Liver (tissue), 8 donors: ENCODE measurements at regions not wholly inside any gene's neighbourhood (a gene's known extent, or its start where the extent isn't known, plus 50 kb on each side); places are given as distances from the start of the nearest gene placed in this dataset.

Experiments used
- DNase-seq: peaks from one replicate; pipeline ENCODE4 v3.0.0-alpha.2; 2017; ENCODE audit warnings: low spot score
- H3K27ac ChIP-seq, 2 donors: one replicate each; pipeline ENCODE4 v1.7.0; 2013; ENCODE audit warnings: inconsistent platforms in 2 of 2, low read length in 2 of 2, control low read depth in 1 of 2, low read depth in 1 of 2, mild to moderate bottlenecking in 1 of 2
- H3K27me3 ChIP-seq, 4 donors: one replicate each; pipeline versions ENCODE4 v1.6.1 to v1.7.0; 2013; ENCODE audit warnings: low read length in 3 of 4, inconsistent platforms in 1 of 4, mild to moderate bottlenecking in 1 of 4, moderate library complexity in 1 of 4; ENCODE audit not compliant: control insufficient read depth in 4 of 4, insufficient read depth in 4 of 4
- H3K36me3 ChIP-seq, 4 donors: one replicate each; pipeline versions ENCODE4 v1.6.1 to v1.7.0; 2013; ENCODE audit warnings: low read length in 3 of 4, mild to moderate bottlenecking in 3 of 4, low read depth in 1 of 4, moderate library complexity in 1 of 4; ENCODE audit not compliant: control insufficient read depth in 4 of 4, insufficient read depth in 3 of 4
- H3K4me1 ChIP-seq, 4 donors: one replicate each; pipeline versions ENCODE4 v1.6.1 to v1.7.0; 2013; ENCODE audit warnings: low read length in 3 of 4, mild to moderate bottlenecking in 3 of 4, moderate library complexity in 1 of 4; ENCODE audit not compliant: control insufficient read depth in 4 of 4, insufficient read depth in 4 of 4
- H3K4me3 ChIP-seq, 3 donors: one replicate each; pipeline versions ENCODE4 v1.6.1 to v1.7.0; 2013; ENCODE audit warnings: low read length in 3 of 3, control low read depth in 1 of 3, low read depth in 1 of 3, mild to moderate bottlenecking in 1 of 3
- H3K9ac ChIP-seq, 2 donors: one replicate each; pipeline ENCODE4 v1.7.0; 2013; ENCODE audit warnings: low read length in 2 of 2, mild to moderate bottlenecking in 2 of 2, moderate library complexity in 2 of 2, control low read depth in 1 of 2, low read depth in 1 of 2
- H3K9me3 ChIP-seq, 4 donors: one replicate each; pipeline versions ENCODE4 v1.6.1 to v1.7.0; 2013; ENCODE audit warnings: low read length in 3 of 4; ENCODE audit not compliant: control insufficient read depth in 4 of 4
- ATF3 ChIP-seq: IDR thresholded peaks from 2 replicates; pipeline ENCODE4 v1.6.1; 2016; ENCODE audit warnings: antibody characterized with exemption
- CTCF ChIP-seq: fragments of 150-350 bp; IDR thresholded peaks from 2 replicates; pipeline ENCODE4 v1.5.1; 2017; ENCODE audit warnings: improper control_type of control experiment, low read depth, low read length; ENCODE audit not compliant: missing input control
- EGR1 ChIP-seq, 2 donors: IDR thresholded peaks; 2 replicates each; pipeline ENCODE4 v1.6.1; 2016 to 2018; ENCODE audit warnings: antibody characterized with exemption in 2 of 2, low read depth in 2 of 2
- FOXA1 ChIP-seq: IDR thresholded peaks from 2 replicates; pipeline ENCODE4 v1.6.1; 2016; ENCODE audit warnings: antibody characterized with exemption
- FOXA2 ChIP-seq: IDR thresholded peaks from 2 replicates; pipeline ENCODE4 v1.6.1; 2016; ENCODE audit warnings: antibody characterized with exemption
- GABPA ChIP-seq, 2 donors: IDR thresholded peaks in 1 of 2; conservative IDR thresholded peaks in 1 of 2; 2 replicates each; pipeline ENCODE4 v1.6.1; 2016; ENCODE audit warnings: antibody characterized with exemption in 2 of 2, mild to moderate bottlenecking in 1 of 2, moderate library complexity in 1 of 2
- HNF4A ChIP-seq, 2 donors: conservative IDR thresholded peaks; 2 replicates each; pipeline ENCODE4 v1.6.1; 2016; ENCODE audit warnings: antibody characterized with exemption in 2 of 2, mild to moderate bottlenecking in 2 of 2
- HNF4G ChIP-seq: IDR thresholded peaks from 2 replicates; pipeline ENCODE4 v1.6.1; 2016; ENCODE audit warnings: antibody characterized with exemption
- JUND ChIP-seq, 2 donors: IDR thresholded peaks; 2 replicates each; pipeline ENCODE4 v1.6.1; 2016; ENCODE audit warnings: antibody characterized with exemption in 2 of 2
- MAX ChIP-seq: IDR thresholded peaks from 2 replicates; pipeline ENCODE4 v1.6.1; 2016; ENCODE audit warnings: antibody characterized with exemption
- NR2F2 ChIP-seq: IDR thresholded peaks from 2 replicates; pipeline ENCODE4 v1.6.1; 2016; ENCODE audit warnings: antibody characterized with exemption
- RAD21 ChIP-seq, 2 donors: IDR thresholded peaks; 2 replicates each; pipeline ENCODE4 v1.6.1; 2016; ENCODE audit warnings: antibody characterized with exemption in 2 of 2, mild to moderate bottlenecking in 2 of 2
- RXRA ChIP-seq, 2 donors: IDR thresholded peaks; 2 replicates each; pipeline ENCODE4 v1.6.1; 2017 to 2018; ENCODE audit warnings: antibody characterized with exemption in 2 of 2, mild to moderate bottlenecking in 1 of 2
- SP1 ChIP-seq: IDR thresholded peaks from 2 replicates; pipeline ENCODE4 v1.6.1; 2018; ENCODE audit warnings: antibody characterized with exemption, mild to moderate bottlenecking
- TAF1 ChIP-seq: conservative IDR thresholded peaks from 2 replicates; pipeline ENCODE4 v1.6.1; 2016; ENCODE audit warnings: antibody characterized with exemption, mild to moderate bottlenecking
- YY1 ChIP-seq: IDR thresholded peaks from 2 replicates; pipeline ENCODE4 v1.6.1; 2016; ENCODE audit warnings: antibody characterized with exemption, mild to moderate bottlenecking
- ZBTB33 ChIP-seq: IDR thresholded peaks from 2 replicates; pipeline ENCODE4 v1.6.1; 2016; ENCODE audit warnings: antibody characterized with exemption
- WGBS: extraction: QIAGEN DNeasy Blood & Tissue Kit; methylation state at CpG from one replicate; pipeline ENCODE4 v1.1.7; 2013; 5-methylcytosine and 5-hydroxymethylcytosine counted together
- donor health status: healthy.
- donor health status: healthy.
- donor health status: healthy.
- donor health status: healthy.
- donor health status: healthy.

GRCh38 chr4:19386786-19387185, 864.9 kb upstream of the SLIT2 start:
- TF ChIP-seq RXRA (IDR thresholded peaks at IDR 0.05), result no peak
- TF ChIP-seq NR2F2, result no peak
- TF ChIP-seq ATF3, result no peak
- TF ChIP-seq FOXA1, result no peak
- no peak for TF ChIP-seq YY1
- TF ChIP-seq ZBTB33, result no peak
- no peak for TF ChIP-seq HNF4A (conservative IDR thresholded peaks at IDR 0.05)
- 80% methylated on average over 2 of the region's 2 CpGs for WGBS
- peaks cover 0 to 2% (median 0%) of the 10 kb centered on the region in 4 donors for H3K27me3 ChIP-seq
- no peak overlapping the region for H3K4me3 ChIP-seq
- no peak for DNase-seq
- H3K9me3 ChIP-seq, result no peaks in the 10 kb centered on the region
- H3K4me1 ChIP-seq, result no peaks in the 10 kb centered on the region
- no peak overlapping the region for H3K27ac ChIP-seq
- no peak overlapping the region for H3K9ac ChIP-seq
- no peaks in the 10 kb centered on the region for H3K36me3 ChIP-seq

GRCh38 chr4:19382993-19383756, 868.5 kb upstream of the SLIT2 start:
- Histone ChIP-seq H3K4me1 (no peaks in the 10 kb centered on the region), H3K4me3 (no peak overlapping the region), H3K27me3 (peaks cover 0 to 2% (median 0%) of the 10 kb centered on the region in 4 donors), H3K27ac (no peak overlapping the region), H3K36me3 (no peaks in the 10 kb centered on the region), H3K9ac (no peak overlapping the region), H3K9me3 (no peaks in the 10 kb centered on the region)
- WGBS, result 69% methylated on average over 6 of the region's 6 CpGs
- TF ChIP-seq FOXA2 (no peak), MAX (no peak), SP1 (no peak), GABPA (IDR thresholded peaks at IDR 0.05 in 1 of 2, conservative IDR thresholded peaks at IDR 0.05 in 1 of 2) (no peak), ZBTB33 (no peak), YY1 (no peak), TAF1 (no peak), JUND (IDR thresholded peaks at IDR 0.05) (no peak), HNF4A (conservative IDR thresholded peaks at IDR 0.05) (no peak), FOXA1 (no peak), ATF3 (no peak), RAD21 (IDR thresholded peaks at IDR 0.05) (no peak), RXRA (IDR thresholded peaks at IDR 0.05) (no peak), HNF4G (no peak), EGR1 (IDR thresholded peaks at IDR 0.05; ENCODE audit: low read depth in 2 of 2) (no peak), CTCF (no peak), NR2F2 (no peak)
- DNase-seq, result no peak
